DND-41 (cell line): ENCODE measurements at regions not wholly inside any gene's neighbourhood (a gene's known extent, or its start where the extent isn't known, plus 50 kb on each side); places are given as distances from the start of the nearest gene placed in this dataset.

Source experiments
- ATAC-seq: fragments of 200-7000 bp; cut with Tn5 transposase; 3 replicates; pipeline ENCODE4 v1.9.1; 2021; ENCODE audit warnings: low read depth; ENCODE audit not compliant: insufficient read depth
- DNase-seq: peaks from one replicate; pipeline ENCODE4 v3.0.0-alpha.2; 2020
- H2AFZ ChIP-seq: 2 replicates; pipeline ENCODE4 v1.6.0; 2012; ENCODE audit warnings: low read depth, low read length
- H3K27ac ChIP-seq: 2 replicates; pipeline ENCODE4 v1.5.1; 2012; ENCODE audit warnings: low read length, inconsistent platforms
- H3K27me3 ChIP-seq: fragments of 200-600 bp; sonication (generic); 2 replicates; pipeline ENCODE4 v1.6.0; 2012; ENCODE audit warnings: low read length, mild to moderate bottlenecking, inconsistent platforms; ENCODE audit not compliant: insufficient read depth, poor library complexity
- H3K36me3 ChIP-seq: 2 replicates; pipeline ENCODE4 v1.5.1; 2012; ENCODE audit warnings: low read length, inconsistent platforms; ENCODE audit not compliant: insufficient read depth
- H3K4me1 ChIP-seq: 2 replicates; pipeline ENCODE4 v1.5.1; 2012; ENCODE audit warnings: mild to moderate bottlenecking, low read length; ENCODE audit not compliant: insufficient read depth
- H3K4me2 ChIP-seq: 2 replicates; pipeline ENCODE4 v1.6.0; 2012; ENCODE audit warnings: mild to moderate bottlenecking, moderate library complexity, low read length, inconsistent platforms; ENCODE audit not compliant: insufficient read depth
- H3K4me3 ChIP-seq, 2 experiments: fragments of 200-600 bp in 1 of 2; shearing (Covaris generic) in 1 of 2; 2 replicates each; pipeline ENCODE4 v1.5.1; 2012 to 2016; ENCODE audit warnings: inconsistent platforms in 2 of 2, low read length in 2 of 2, mild to moderate bottlenecking in 2 of 2, low read depth in 1 of 2, moderate library complexity in 1 of 2
- H3K79me2 ChIP-seq: 2 replicates; pipeline ENCODE4 v1.6.0; 2012; ENCODE audit warnings: low read length, inconsistent platforms; ENCODE audit not compliant: insufficient read depth
- H3K9ac ChIP-seq: 2 replicates; pipeline ENCODE4 v1.6.0; 2012; ENCODE audit warnings: low read depth, mild to moderate bottlenecking, inconsistent platforms, low read length, moderate library complexity
- H3K9me3 ChIP-seq: 2 replicates; pipeline ENCODE4 v1.5.1; 2012; ENCODE audit warnings: low read length, moderate library complexity, mild to moderate bottlenecking, inconsistent platforms; ENCODE audit not compliant: insufficient read depth, severe bottlenecking
- H4K20me1 ChIP-seq: 2 replicates; pipeline ENCODE4 v1.6.0; 2012; ENCODE audit warnings: low read length; ENCODE audit not compliant: insufficient read depth
- EZH2 ChIP-seq: IDR thresholded peaks from 3 replicates; pipeline ENCODE4 v1.6.1; 2012; ENCODE audit warnings: borderline replicate concordance, low read depth, mild to moderate bottlenecking, moderate library complexity, low read length, inconsistent platforms; ENCODE audit not compliant: severe bottlenecking
- TF ChIP-seq, protein P1 (sequence below): IDR thresholded peaks from 2 replicates; pipeline ENCODE4 v1.5.1; 2012; ENCODE audit warnings: borderline replicate concordance, low read length, moderate library complexity, mild to moderate bottlenecking; ENCODE audit not compliant: poor library complexity, severe bottlenecking; ENCODE audit errors: extremely low read depth

- Histone ChIP-seq H2AFZ (no peak overlapping the region), H3K79me2 (peaks cover 6% of the 10 kb centered on the region), H3K4me3 (no peak overlapping the region), H3K36me3 (peaks cover 15% of the 10 kb centered on the region), H3K27me3 (no peaks in the 10 kb centered on the region), H3K4me1 (peaks cover 23% of the 10 kb centered on the region), H3K9me3 (no peaks in the 10 kb centered on the region), H3K27ac (peak overlapping the region; percentile 22), H3K4me2 (peak overlapping the region; percentile 1; the same call in 1 of the 2 replicates), H3K9ac (no peak overlapping the region), H4K20me1 (no peaks in the 10 kb centered on the region)
- no peak for TF ChIP-seq EZH2
- DNase-seq = peak; percentile 37
- ATAC-seq = peak; percentile 87
These were observed 440.8 kb downstream of the UTRN start for GRCh38 chr6:144725736-144726522.

DNA sequence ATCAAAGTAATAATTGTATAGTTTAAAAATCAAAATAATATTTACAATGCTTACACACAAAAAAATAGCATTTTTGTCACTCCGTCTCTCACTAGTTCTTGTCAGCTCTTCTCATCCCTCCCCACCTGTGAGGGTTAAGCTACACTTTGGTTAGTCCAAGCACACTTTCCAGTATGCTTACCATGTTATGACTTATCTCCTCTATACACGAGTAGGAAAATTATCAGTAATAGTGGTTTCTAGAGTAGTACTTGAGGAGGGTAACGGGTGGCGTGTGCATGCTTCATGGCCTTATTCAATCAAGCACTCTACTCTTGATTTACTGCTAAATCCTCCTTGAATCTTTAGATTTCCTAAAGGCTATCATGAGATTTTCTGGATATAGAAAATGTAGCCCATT, 443.7 kb downstream of the UTRN start:
- TF ChIP-seq, protein P1, sequence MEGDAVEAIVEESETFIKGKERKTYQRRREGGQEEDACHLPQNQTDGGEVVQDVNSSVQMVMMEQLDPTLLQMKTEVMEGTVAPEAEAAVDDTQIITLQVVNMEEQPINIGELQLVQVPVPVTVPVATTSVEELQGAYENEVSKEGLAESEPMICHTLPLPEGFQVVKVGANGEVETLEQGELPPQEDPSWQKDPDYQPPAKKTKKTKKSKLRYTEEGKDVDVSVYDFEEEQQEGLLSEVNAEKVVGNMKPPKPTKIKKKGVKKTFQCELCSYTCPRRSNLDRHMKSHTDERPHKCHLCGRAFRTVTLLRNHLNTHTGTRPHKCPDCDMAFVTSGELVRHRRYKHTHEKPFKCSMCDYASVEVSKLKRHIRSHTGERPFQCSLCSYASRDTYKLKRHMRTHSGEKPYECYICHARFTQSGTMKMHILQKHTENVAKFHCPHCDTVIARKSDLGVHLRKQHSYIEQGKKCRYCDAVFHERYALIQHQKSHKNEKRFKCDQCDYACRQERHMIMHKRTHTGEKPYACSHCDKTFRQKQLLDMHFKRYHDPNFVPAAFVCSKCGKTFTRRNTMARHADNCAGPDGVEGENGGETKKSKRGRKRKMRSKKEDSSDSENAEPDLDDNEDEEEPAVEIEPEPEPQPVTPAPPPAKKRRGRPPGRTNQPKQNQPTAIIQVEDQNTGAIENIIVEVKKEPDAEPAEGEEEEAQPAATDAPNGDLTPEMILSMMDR = no peak
- TF ChIP-seq EZH2 = no peak
- H3K4me3 ChIP-seq = no peak overlapping the region
- no peak overlapping the region for H2AFZ ChIP-seq
- H3K9ac ChIP-seq = no peak overlapping the region
- no peaks in the 10 kb centered on the region for H3K27me3 ChIP-seq
- peaks cover 31% of the 10 kb centered on the region for H3K36me3 ChIP-seq
- no peak overlapping the region for H3K27ac ChIP-seq
- H3K4me2 ChIP-seq = no peak overlapping the region
- no peaks in the 10 kb centered on the region for H3K9me3 ChIP-seq
- ATAC-seq (no peak), DNase-seq (no peak)
- peaks cover 23% of the 10 kb centered on the region for H3K4me1 ChIP-seq
- H4K20me1 ChIP-seq = no peaks in the 10 kb centered on the region
- peaks cover 6% of the 10 kb centered on the region for H3K79me2 ChIP-seq

- no peak for ATAC-seq
- no peaks in the 10 kb centered on the region for H3K9me3 ChIP-seq
- H2AFZ ChIP-seq = no peak overlapping the region
- peaks cover 22% of the 10 kb centered on the region for H3K4me1 ChIP-seq
- no peak overlapping the region for H3K4me2 ChIP-seq
- peaks cover 6% of the 10 kb centered on the region for H3K79me2 ChIP-seq
- no peak for DNase-seq
- H3K27ac ChIP-seq = no peak overlapping the region
- H3K36me3 ChIP-seq = peaks cover 34% of the 10 kb centered on the region
- no peak overlapping the region for H3K9ac ChIP-seq
- no peaks in the 10 kb centered on the region for H4K20me1 ChIP-seq
- no peaks in the 10 kb centered on the region for H3K27me3 ChIP-seq
- TF ChIP-seq EZH2 = no peak
- TF ChIP-seq, protein P1 = no peak
- H3K4me3 ChIP-seq = no peak overlapping the region
These were observed 444.4 kb downstream of the UTRN start for GRCh38 chr6:144729502-144729901.

GRCh38 chr6:144730088-144730645, 445.0 kb downstream of the UTRN start:
- no peak overlapping the region for H3K4me3 ChIP-seq
- no peak overlapping the region for H3K27ac ChIP-seq
- no peaks in the 10 kb centered on the region for H3K9me3 ChIP-seq
- no peak overlapping the region for H3K9ac ChIP-seq
- ATAC-seq (no peak), DNase-seq (no peak)
- H3K4me2 ChIP-seq = no peak overlapping the region
- TF ChIP-seq EZH2 = no peak
- TF ChIP-seq, protein P1 = no peak
- H4K20me1 ChIP-seq = no peaks in the 10 kb centered on the region
- no peaks in the 10 kb centered on the region for H3K27me3 ChIP-seq
- peaks cover 16% of the 10 kb centered on the region for H3K4me1 ChIP-seq
- peaks cover 41% of the 10 kb centered on the region for H3K36me3 ChIP-seq
- H3K79me2 ChIP-seq = peaks cover 6% of the 10 kb centered on the region
- H2AFZ ChIP-seq = no peak overlapping the region
